Sigmoid colon (tissue), 6 donors: ENCODE measurements at regions not wholly inside any gene's neighbourhood (a gene's known extent, or its start where the extent isn't known, plus 50 kb on each side); places are given as distances from the start of the nearest gene placed in this dataset.
A peak's percentile ranks its signal among the peaks of the same experiment; 100 is the strongest.
"Not testable (repeated sequence)": the region's sequence is repeated elsewhere in the genome, so short reads cannot be mapped to it uniquely, and the experiment has no call there.

ENCODE experiments used
- DNase-seq: peaks from one replicate; pipeline ENCODE4 v3.0.0-alpha.2; 2019
- H3K27ac ChIP-seq, 4 donors: fragments of 200-600 bp; sonication (generic); one replicate each; pipeline ENCODE4 v1.5.1; 2016 to 2019; ENCODE audit warnings: mild to moderate bottlenecking in 1 of 4
- H3K27me3 ChIP-seq, 3 donors: fragments of 200-600 bp; sonication (generic); one replicate each; pipeline ENCODE4 v1.5.1; 2019; ENCODE audit warnings: mild to moderate bottlenecking in 1 of 3
- H3K36me3 ChIP-seq, 4 donors: fragments of 200-600 bp; sonication (generic); one replicate each; pipeline ENCODE4 v1.5.1; 2016 to 2019
- H3K4me1 ChIP-seq, 4 donors: fragments of 200-600 bp; sonication (generic); one replicate each; pipeline ENCODE4 v1.5.1; 2017 to 2019
- H3K4me3 ChIP-seq, 4 donors: fragments of 200-600 bp; sonication (generic); one replicate each; pipeline ENCODE4 v1.5.1; 2017 to 2019; ENCODE audit warnings: mild to moderate bottlenecking in 2 of 4, moderate library complexity in 1 of 4
- H3K9me3 ChIP-seq, 4 donors: fragments of 200-600 bp in 3 of 4; sonication (generic) in 3 of 4; one replicate each; pipeline versions ENCODE4 v1.5.1 to v1.6.1; 2013 to 2019
- POLR2A ChIP-seq, 2 donors: fragments of 450-650 bp; IDR thresholded peaks; one replicate each; pipeline ENCODE4 v1.6.1; 2016; ENCODE audit warnings: antibody characterized with exemption in 2 of 2, mild to moderate bottlenecking in 2 of 2, moderate library complexity in 2 of 2
- POLR2AphosphoS5 ChIP-seq, 4 donors: sonication (generic); formaldehyde crosslinking; IDR thresholded peaks; one replicate each; pipeline ENCODE4 v1.6.1; 2017; ENCODE audit warnings: antibody characterized with exemption in 4 of 4
- whole genome bisulfite sequencing, 2 donors: extraction: QIAGEN DNeasy Blood & Tissue Kit; methylation state at CpG; one replicate each; pipeline ENCODE4 v1.1.7; 2013; 5-methylcytosine and 5-hydroxymethylcytosine counted together
- intact Hi-C: fragments of 100-400 bp; cut with DNase I; formaldehyde crosslinking; loops from one replicate; pipeline ENCODE4 v1.15.1; 2023
- TF ChIP-seq, protein P1 (sequence below), 4 experiments: fragments of 450-650 bp in 3 of 4; fragments of 200-600 bp in 1 of 4; IDR thresholded peaks; one replicate each; pipeline ENCODE4 v1.5.1; 2016 to 2019; ENCODE audit warnings: antibody characterized with exemption in 4 of 4, mild to moderate bottlenecking in 3 of 4, moderate library complexity in 2 of 4
- donor health status: healthy with polysubstance abuse.
- donor health status: healthy.

DNA sequence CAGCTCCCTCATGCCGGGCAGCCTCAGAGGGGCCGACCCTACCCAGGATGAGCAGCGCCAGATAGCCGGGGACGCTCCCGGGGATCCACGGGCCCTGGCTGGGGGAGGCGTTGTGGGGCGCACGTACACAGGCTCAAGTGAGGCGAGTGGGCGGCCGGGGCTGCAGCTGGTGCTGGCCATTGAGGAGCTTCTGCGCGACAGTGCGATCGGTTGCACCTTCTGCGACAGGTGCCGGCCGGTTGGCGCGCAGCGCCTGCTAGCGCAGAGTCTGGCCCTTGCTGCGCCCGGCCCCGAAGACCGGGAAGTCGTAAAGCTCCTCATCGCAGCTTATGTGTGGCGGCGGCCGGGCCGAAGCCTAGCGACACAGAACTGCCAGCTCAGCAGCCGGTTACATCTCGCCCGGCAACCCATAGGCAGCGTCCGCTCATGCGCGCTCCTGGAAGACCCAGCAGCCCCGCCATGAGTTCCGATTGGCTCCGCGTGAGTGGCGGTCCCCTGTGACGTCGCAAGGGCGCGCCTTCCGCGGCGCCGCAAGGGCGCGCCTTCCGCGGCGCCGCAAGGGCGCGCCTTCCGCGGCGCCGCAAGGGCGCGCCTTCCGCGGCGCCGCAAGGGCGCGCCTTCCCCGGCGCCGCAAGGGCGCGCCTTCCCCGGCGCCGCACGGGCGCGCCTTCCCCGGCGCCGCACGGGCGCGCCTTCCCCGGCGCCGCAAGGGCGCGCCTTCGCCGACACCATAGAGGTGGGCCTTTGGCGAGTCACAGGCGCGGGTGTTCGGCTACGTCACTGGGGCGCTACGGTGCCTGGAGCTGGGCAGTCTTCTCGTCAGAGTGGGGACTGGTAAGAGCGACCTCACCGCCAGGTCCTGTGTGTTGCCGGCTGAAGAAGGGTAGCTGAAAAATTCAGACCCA, 308.6 kb downstream of the ZNF37A start:
- not testable (repeated sequence) for H3K9me3 ChIP-seq, H3K27me3 ChIP-seq, H3K36me3 ChIP-seq, H3K4me1 ChIP-seq
- H3K27ac ChIP-seq = peak overlapping the region; percentile 88 to 93 (median 90)
- WGBS, 2 donors = 1% methylated on average over 110 of the region's 110 CpGs
- H3K4me3 ChIP-seq = peak overlapping the region; percentile 47 to 76 (median 64)
- intact Hi-C loops = loop anchor here (10.0 kb wide), 1 partner anchor 308 kb away; the partner anchor contains the start of gene ZNF37A
- TF ChIP-seq, protein P1, sequence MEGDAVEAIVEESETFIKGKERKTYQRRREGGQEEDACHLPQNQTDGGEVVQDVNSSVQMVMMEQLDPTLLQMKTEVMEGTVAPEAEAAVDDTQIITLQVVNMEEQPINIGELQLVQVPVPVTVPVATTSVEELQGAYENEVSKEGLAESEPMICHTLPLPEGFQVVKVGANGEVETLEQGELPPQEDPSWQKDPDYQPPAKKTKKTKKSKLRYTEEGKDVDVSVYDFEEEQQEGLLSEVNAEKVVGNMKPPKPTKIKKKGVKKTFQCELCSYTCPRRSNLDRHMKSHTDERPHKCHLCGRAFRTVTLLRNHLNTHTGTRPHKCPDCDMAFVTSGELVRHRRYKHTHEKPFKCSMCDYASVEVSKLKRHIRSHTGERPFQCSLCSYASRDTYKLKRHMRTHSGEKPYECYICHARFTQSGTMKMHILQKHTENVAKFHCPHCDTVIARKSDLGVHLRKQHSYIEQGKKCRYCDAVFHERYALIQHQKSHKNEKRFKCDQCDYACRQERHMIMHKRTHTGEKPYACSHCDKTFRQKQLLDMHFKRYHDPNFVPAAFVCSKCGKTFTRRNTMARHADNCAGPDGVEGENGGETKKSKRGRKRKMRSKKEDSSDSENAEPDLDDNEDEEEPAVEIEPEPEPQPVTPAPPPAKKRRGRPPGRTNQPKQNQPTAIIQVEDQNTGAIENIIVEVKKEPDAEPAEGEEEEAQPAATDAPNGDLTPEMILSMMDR (IDR thresholded peaks at IDR 0.05) = peak in 1 of 4 experiments; percentile 16
- peak; percentile 35 to 88 (median 76) for TF ChIP-seq POLR2AphosphoS5 (IDR thresholded peaks at IDR 0.05)
- peak; percentile 66 to 70 for TF ChIP-seq POLR2A (IDR thresholded peaks at IDR 0.05)
- peak; percentile 96 for DNase-seq

DNA sequence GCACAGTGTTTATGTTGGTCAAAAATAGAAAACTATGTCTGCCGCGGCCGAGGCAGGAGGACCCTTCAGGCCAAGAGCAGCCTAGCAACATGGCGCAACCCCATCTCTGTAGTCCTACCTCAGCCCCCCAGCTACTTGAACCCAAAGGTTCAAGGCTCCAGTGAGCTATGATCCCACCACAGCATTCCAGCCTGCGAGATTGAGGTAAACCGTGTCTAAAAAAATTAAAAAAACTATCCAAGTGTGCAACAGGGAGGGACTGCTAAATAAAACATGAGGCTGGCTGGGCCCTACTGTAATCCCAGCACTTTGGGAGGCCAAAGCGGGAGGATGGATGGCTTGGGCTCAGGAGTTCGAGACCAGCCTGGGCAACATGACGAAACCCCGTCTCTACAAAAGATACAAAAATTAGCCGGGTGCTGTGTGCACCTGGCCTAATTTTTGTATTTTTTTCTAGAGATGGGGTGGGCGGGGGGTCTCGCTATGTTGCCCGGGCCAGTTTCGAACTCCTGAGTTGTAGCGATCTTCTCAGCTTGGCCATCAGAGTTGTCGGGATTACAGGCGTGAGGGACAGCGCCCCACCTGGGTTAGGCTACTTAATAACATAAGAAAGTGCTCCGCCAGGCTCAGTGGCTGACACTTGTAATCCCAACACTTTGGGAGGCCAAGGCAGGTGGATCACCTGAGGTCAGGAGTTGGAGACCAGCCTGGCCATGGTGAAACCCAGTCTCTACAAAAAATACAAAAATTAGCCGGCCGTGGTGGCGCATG, 309.4 kb downstream of the ZNF37A start:
- not testable (repeated sequence) for H3K36me3 ChIP-seq, DNase-seq
- WGBS, 2 donors = 71 to 75% methylated on average over 23 of the region's 23 CpGs

DNA sequence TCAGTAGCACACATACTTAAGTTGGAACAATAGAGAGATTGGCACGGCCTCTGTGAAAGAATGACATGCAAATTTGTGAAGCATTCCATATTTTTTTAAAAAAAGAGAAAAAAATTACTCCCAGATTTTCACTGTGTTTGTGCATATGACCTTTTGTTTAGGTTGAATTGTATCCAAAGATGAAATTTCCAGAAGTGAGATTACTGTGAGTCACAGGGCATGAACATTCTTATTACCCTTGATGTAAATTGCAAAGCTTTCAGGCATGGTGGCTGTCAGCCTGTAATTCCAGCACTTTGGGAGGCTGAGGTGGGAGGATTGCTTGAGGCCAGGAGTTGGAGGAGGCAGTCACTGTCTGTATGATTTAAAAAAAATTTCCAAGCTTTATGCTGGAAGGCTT, 329.5 kb downstream of the ZNF37A start:
- intact Hi-C loops, H3K36me3 ChIP-seq, H3K4me1 ChIP-seq, H3K27ac ChIP-seq, H3K27me3 ChIP-seq, H3K9me3 ChIP-seq, H3K4me3 ChIP-seq, DNase-seq: not testable (repeated sequence)
- WGBS, 2 donors = 92 to 100% methylated on average over 1 of the region's 1 CpG

More for the DNA sequence above, 309.4 kb downstream of the ZNF37A start:
- not testable (repeated sequence) for H3K9me3 ChIP-seq, H3K27me3 ChIP-seq, H3K4me1 ChIP-seq
- peak overlapping the region; percentile 78 to 91 (median 89) for H3K27ac ChIP-seq
- peak overlapping the region; percentile 34 to 70 (median 54) for H3K4me3 ChIP-seq
- TF ChIP-seq, protein P1 (IDR thresholded peaks at IDR 0.05) = peak in 1 of 4 experiments; percentile 29
- intact Hi-C loops = loop anchor here (10.0 kb wide), 1 partner anchor 309 kb away; the partner anchor contains the start of gene ZNF37A

DNA sequence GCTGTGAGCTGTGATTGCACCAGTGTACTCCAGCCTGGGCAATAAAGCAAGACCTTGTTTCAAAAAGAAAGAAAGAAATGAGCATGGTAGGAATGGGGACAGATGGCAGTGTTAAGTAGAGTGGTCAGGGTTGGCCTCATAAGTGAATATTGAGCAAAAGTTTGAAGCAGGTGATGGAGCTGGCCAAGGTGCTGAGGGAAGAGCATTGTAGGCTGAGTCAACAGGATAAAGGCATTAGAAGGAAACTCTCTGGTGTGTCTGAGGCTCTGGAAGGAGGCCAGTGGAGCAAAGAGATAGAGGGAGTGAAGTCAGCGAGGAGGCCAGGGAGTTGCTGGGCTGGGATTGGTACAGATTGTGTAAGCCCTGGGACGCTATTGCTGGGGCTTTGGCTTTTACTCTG, 336.1 kb downstream of the ZNF37A start:
- intact Hi-C loops, H3K27me3 ChIP-seq: not testable (repeated sequence)
- 96 to 97% methylated on average over 1 to 2 of the region's 2 CpGs for WGBS, 2 donors

DNA sequence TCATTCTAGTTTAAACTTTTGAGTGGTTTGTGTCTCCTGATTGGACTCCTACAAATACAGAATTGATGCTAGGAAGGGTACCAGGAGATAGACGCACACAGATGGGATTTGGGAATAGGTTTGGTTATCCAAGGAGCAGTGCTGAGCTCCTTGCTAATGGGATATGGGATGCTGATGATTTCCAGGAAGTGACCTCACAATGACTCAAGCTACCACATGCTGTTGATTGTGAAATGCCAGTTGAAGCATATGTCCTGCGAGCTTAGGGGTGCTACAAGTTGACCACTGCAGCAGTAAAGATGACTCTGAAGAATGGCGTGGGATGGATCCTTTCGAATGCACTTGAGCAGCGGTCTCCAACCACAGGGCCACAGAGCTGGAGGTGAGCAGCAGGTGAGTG, 343.2 kb downstream of the ZNF37A start:
- WGBS, 2 donors = 97 to 100% methylated on average over 4 to 5 of the region's 5 CpGs
- not testable (repeated sequence) for H3K27me3 ChIP-seq

More for the DNA sequence above, 336.1 kb downstream of the ZNF37A start:
- not testable (repeated sequence) for DNase-seq, H3K36me3 ChIP-seq, H3K27ac ChIP-seq, H3K4me3 ChIP-seq, H3K4me1 ChIP-seq, H3K9me3 ChIP-seq

DNA sequence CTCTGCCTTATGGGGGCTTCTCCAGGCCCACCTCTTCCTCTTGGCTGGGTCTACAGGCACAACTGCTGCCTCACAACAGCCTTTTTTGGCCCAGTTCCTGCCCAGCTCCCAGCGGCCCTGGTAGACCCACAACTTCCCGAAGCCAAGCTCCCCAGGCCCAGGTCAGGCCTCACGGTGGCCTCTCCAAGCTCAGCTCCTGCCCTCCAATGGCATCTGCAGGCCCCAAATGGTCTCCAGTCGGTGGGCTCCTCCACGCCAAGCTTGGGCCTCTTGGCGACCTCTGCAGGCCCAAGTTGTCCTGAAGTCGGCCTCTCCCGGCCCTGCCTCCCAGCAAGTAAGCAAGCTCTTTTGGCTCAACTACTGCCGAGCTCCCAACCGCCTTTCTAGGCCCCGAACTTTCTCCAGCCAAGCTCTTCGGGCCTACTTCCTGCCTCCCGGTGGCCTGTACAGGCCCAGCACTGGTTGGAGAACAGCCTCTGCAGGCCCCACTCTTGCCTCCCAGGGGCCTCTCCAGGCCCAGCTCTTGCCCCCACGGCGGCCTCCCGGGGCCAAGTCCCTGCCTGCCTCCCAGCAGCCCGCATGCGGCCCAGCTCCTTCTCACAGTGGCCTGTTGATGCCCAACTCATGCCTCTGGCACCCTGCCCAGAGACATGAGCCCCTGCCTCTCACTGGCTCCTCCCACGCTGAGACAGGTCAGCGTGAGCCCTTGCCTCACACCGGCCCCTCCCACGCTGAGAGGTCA, 354.6 kb downstream of the ZNF37A start:
- H3K9me3 ChIP-seq, intact Hi-C loops, H3K4me3 ChIP-seq, H3K4me1 ChIP-seq, DNase-seq, H3K27me3 ChIP-seq, H3K36me3 ChIP-seq, H3K27ac ChIP-seq: not testable (repeated sequence)
- WGBS, 2 donors = 96 to 97% methylated on average over 22 of the region's 22 CpGs

More for the DNA sequence above, 343.2 kb downstream of the ZNF37A start:
- H3K4me3 ChIP-seq, DNase-seq, H3K36me3 ChIP-seq, H3K27ac ChIP-seq, H3K4me1 ChIP-seq, H3K9me3 ChIP-seq, intact Hi-C loops: not testable (repeated sequence)

DNA sequence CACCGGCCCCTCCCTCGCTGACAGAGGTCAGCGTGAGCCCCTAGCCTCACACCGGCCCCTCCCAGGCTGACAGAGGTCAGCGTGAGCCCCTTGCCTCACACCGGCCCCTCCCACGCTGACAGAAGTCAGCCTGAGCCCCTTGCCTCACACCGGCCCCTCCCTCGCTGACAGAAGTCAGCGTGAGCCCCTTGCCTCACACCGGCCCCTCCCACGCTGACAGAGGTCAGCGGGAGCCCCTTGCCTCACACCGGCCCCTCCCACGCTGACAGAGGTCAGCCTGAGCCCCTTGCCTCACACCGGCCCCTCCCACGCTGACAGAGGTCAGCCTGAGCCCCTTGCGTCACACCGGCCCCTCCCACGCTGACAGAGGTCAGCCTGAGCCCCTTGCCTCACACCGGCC, 355.5 kb downstream of the ZNF37A start:
- H3K36me3 ChIP-seq, H3K4me3 ChIP-seq, H3K27ac ChIP-seq, intact Hi-C loops, H3K9me3 ChIP-seq, H3K27me3 ChIP-seq, H3K4me1 ChIP-seq, DNase-seq: not testable (repeated sequence)
- 98% methylated on average over 21 of the region's 21 CpGs for WGBS, 2 donors

DNA sequence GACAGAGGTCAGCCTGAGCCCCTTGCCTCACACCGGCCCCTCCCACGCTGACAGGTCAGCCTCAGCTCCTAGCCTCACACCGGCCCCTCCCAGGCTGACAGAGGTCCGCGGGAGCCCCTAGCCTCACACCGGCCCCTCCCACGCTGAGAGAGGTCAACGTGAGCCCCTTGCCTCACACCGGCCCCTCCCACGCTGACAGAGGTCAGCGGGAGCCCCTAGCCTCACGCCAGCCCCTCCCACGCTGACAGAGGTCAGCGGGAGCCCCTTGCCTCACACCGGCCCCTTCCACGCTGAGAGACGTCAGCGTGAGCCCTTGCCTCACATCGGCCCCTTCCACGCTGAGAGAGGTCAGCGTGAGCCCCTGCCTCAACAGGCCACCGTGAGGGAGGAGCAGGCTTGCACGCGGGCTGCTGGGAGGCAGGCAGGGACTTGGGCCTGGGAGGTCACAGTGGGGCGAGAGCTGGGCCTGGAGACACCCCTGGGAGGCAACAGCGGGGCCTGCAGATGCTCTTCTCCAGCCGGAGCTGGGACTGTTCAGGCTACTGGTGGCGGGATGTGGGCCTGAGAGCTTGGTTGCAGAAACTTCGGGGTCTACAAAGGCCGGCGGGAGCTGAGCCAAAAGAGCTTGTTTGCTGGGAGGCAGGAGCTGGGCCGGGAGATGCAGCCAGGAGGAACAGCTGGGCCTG, 356.4 kb downstream of the ZNF37A start:
- intact Hi-C loops, H3K27me3 ChIP-seq, H3K4me3 ChIP-seq, H3K4me1 ChIP-seq, DNase-seq, H3K36me3 ChIP-seq, H3K27ac ChIP-seq, H3K9me3 ChIP-seq: not testable (repeated sequence)
- 97 to 98% methylated on average over 32 of the region's 32 CpGs for WGBS, 2 donors

DNA sequence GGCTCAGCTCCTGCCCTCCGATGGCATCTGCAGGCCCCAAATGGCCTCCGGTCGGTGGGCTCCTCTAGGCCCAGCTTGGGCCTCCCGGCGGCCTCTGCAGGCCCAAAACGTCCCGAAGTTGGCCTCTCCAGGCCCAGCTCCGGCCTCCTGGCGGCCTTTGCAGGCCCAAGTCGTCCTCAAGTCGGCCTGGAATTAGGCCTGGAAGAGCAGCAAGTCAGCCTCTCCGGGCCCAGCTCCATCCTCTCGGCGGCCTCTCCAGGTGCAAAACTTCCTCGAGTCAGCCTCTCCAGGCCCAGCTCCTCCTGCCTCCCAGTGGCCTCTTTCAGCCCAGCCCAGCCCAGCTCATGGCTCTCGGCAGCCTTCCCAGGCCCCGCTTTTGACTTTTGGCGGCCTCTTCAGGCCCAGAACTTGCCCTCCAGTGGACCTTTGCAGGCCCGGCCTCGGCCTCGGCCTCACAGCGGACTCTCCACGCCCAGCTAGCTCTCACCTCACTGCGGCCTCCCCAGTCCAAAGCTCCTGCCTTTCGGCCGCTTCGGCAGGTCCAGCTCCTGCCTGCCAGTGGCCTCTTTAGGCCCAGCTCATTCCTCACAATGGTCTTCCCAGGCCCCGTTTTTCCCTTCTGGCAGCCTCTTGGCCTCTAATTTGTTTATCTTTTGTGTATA, 357.3 kb downstream of the ZNF37A start:
- H3K27me3 ChIP-seq, H3K27ac ChIP-seq, H3K4me3 ChIP-seq, DNase-seq, H3K36me3 ChIP-seq, H3K4me1 ChIP-seq, H3K9me3 ChIP-seq, intact Hi-C loops: not testable (repeated sequence)
- WGBS, 2 donors = 96% methylated on average over 28 of the region's 28 CpGs
